MM.1S (cell line): ENCODE measurements at regions not wholly inside any gene's neighbourhood (a gene's known extent, or its start where the extent isn't known, plus 50 kb on each side); places are given as distances from the start of the nearest gene placed in this dataset.

Experiments used
- DNase-seq: peaks from one replicate; pipeline ENCODE4 v3.0.0-alpha.2; 2015
- H2AFZ ChIP-seq: fragments of 300-600 bp; sonication (generic); 2 replicates; pipeline ENCODE4 v1.6.0; 2016; ENCODE audit warnings: antibody characterized with exemption, low read length
- H3F3A ChIP-seq: fragments of 300-600 bp; sonication (generic); 2 replicates; pipeline ENCODE4 v1.6.1; 2016; ENCODE audit warnings: mild to moderate bottlenecking, antibody characterized with exemption, low read length, moderate library complexity, mixed read lengths; ENCODE audit not compliant: insufficient read depth
- H3K27ac ChIP-seq: fragments of 300-600 bp; sonication (generic); 2 replicates; pipeline ENCODE4 v1.5.1; 2016; ENCODE audit warnings: mild to moderate bottlenecking, low read length
- H3K27me3 ChIP-seq: fragments of 300-600 bp; sonication (generic); replicated peaks from 2 replicates; pipeline ENCODE4 v1.6.0; 2016; ENCODE audit warnings: low read length; ENCODE audit not compliant: insufficient read depth
- H3K36me3 ChIP-seq: fragments of 300-600 bp; sonication (generic); replicated peaks from 2 replicates; pipeline ENCODE4 v1.6.1; 2016; ENCODE audit warnings: mild to moderate bottlenecking, low read length, mixed read lengths; ENCODE audit not compliant: insufficient read depth
- H3K4me1 ChIP-seq: fragments of 300-600 bp; sonication (generic); 2 replicates; pipeline ENCODE4 v1.6.1; 2016; ENCODE audit warnings: low read length, mixed read lengths
- H3K4me2 ChIP-seq: fragments of 300-600 bp; sonication (generic); 2 replicates; pipeline ENCODE4 v1.6.0; 2016; ENCODE audit warnings: low read depth, low read length
- H3K4me3 ChIP-seq: fragments of 300-600 bp; sonication (generic); 2 replicates; pipeline ENCODE4 v1.5.1; 2016; ENCODE audit warnings: low read length, mixed read lengths
- H3K79me2 ChIP-seq: fragments of 300-600 bp; sonication (generic); 2 replicates; pipeline ENCODE4 v1.6.1; 2016; ENCODE audit warnings: mixed run types, low read length, mixed read lengths
- H3K9ac ChIP-seq: fragments of 300-600 bp; sonication (generic); 2 replicates; pipeline ENCODE4 v1.6.1; 2016; ENCODE audit warnings: low read length, mixed read lengths
- H3K9me2 ChIP-seq: fragments of 300-600 bp; sonication (generic); replicated peaks from 2 replicates; pipeline ENCODE4 v1.6.1; 2016; ENCODE audit warnings: mild to moderate bottlenecking, low read length, mixed read lengths; ENCODE audit not compliant: insufficient read depth
- H3K9me3 ChIP-seq: fragments of 300-600 bp; sonication (generic); replicated peaks from 2 replicates; pipeline ENCODE4 v1.6.1; 2016; ENCODE audit warnings: mild to moderate bottlenecking, low read length, mixed read lengths; ENCODE audit not compliant: insufficient read depth
- H4K20me1 ChIP-seq: fragments of 300-600 bp; sonication (generic); 2 replicates; pipeline ENCODE4 v1.6.1; 2016; ENCODE audit warnings: mild to moderate bottlenecking, low read length, moderate library complexity, mixed read lengths; ENCODE audit not compliant: insufficient read depth
- CTCF ChIP-seq: fragments of 300-600 bp; sonication (generic); IDR thresholded peaks from 2 replicates; pipeline ENCODE4 v1.5.1; 2016; ENCODE audit warnings: antibody characterized with exemption, low read length, mixed read lengths
- EZH2 ChIP-seq: fragments of 300-600 bp; sonication (generic); optimal IDR thresholded peaks from 2 replicates; pipeline ENCODE3; 2017; ENCODE audit warnings: low read depth, mild to moderate bottlenecking, antibody characterized with exemption, low read length, mixed read lengths
- EZH2phosphoT487 ChIP-seq: fragments of 300-600 bp; sonication (generic); IDR thresholded peaks from 2 replicates; pipeline ENCODE4 v1.6.1; 2018; ENCODE audit warnings: antibody characterized with exemption, low read length

GRCh38 chr10:3963191-3963673 is 178.2 kb upstream of the KLF6 start:
- no peaks in the 10 kb centered on the region for H3K36me3 ChIP-seq
- no peaks in the 10 kb centered on the region for H3K4me1 ChIP-seq
- TF ChIP-seq EZH2phosphoT487 = no peak
- TF ChIP-seq CTCF = no peak
- no peak for TF ChIP-seq EZH2
- H3K9me2 ChIP-seq = no peaks in the 10 kb centered on the region
- H3K9me3 ChIP-seq = no peaks in the 10 kb centered on the region
- H3K4me2 ChIP-seq = no peak overlapping the region
- H3F3A ChIP-seq = no peaks in the 10 kb centered on the region
- H3K4me3 ChIP-seq = no peak overlapping the region
- no peak overlapping the region for H2AFZ ChIP-seq
- DNase-seq = no peak
- H3K27me3 ChIP-seq = no peaks in the 10 kb centered on the region
- no peak overlapping the region for H3K27ac ChIP-seq
- no peaks in the 10 kb centered on the region for H3K79me2 ChIP-seq
- H3K9ac ChIP-seq = no peak overlapping the region
- H4K20me1 ChIP-seq = no peaks in the 10 kb centered on the region

- no peaks in the 10 kb centered on the region for H3K4me1 ChIP-seq
- H3F3A ChIP-seq = no peaks in the 10 kb centered on the region
- H3K36me3 ChIP-seq = no peaks in the 10 kb centered on the region
- no peaks in the 10 kb centered on the region for H3K79me2 ChIP-seq
- H3K27me3 ChIP-seq = no peaks in the 10 kb centered on the region
- H4K20me1 ChIP-seq = no peaks in the 10 kb centered on the region
- DNase-seq = no peak
- no peak overlapping the region for H3K4me3 ChIP-seq
- no peaks in the 10 kb centered on the region for H3K9me3 ChIP-seq
- H3K27ac ChIP-seq = no peak overlapping the region
- no peak overlapping the region for H2AFZ ChIP-seq
- no peak overlapping the region for H3K4me2 ChIP-seq
- no peak overlapping the region for H3K9ac ChIP-seq
- TF ChIP-seq CTCF (no peak), EZH2 (no peak), EZH2phosphoT487 (no peak)
- no peaks in the 10 kb centered on the region for H3K9me2 ChIP-seq
Measured at GRCh38 chr10:3961082-3961481, 176.1 kb upstream of the KLF6 start.

GRCh38 chr10:3960496-3960895 is 175.5 kb upstream of the KLF6 start:
- H3K79me2 ChIP-seq = no peaks in the 10 kb centered on the region
- H3K4me2 ChIP-seq = no peak overlapping the region
- no peak overlapping the region for H2AFZ ChIP-seq
- no peaks in the 10 kb centered on the region for H3K36me3 ChIP-seq
- H3K4me3 ChIP-seq = no peak overlapping the region
- DNase-seq = no peak
- no peaks in the 10 kb centered on the region for H3K9me3 ChIP-seq
- H3K27ac ChIP-seq = no peak overlapping the region
- no peaks in the 10 kb centered on the region for H3K27me3 ChIP-seq
- H3F3A ChIP-seq = no peaks in the 10 kb centered on the region
- H3K4me1 ChIP-seq = no peaks in the 10 kb centered on the region
- H3K9ac ChIP-seq = no peak overlapping the region
- no peak for TF ChIP-seq EZH2phosphoT487
- TF ChIP-seq CTCF = no peak
- TF ChIP-seq EZH2 = no peak
- no peaks in the 10 kb centered on the region for H4K20me1 ChIP-seq
- no peaks in the 10 kb centered on the region for H3K9me2 ChIP-seq
